Nephron (organoid): ENCODE measurements at regions not wholly inside any gene's neighbourhood (a gene's known extent, or its start where the extent isn't known, plus 50 kb on each side); places are given as distances from the start of the nearest gene placed in this dataset.
"Not testable (repeated sequence)": the region's sequence is repeated elsewhere in the genome, so short reads cannot be mapped to it uniquely, and the experiment has no call there.

Source experiments
- H3K27ac Mint-ChIP-seq, 3 experiments: 2 replicates each; pipeline ENCODE4 v1.8.0; 2020; ENCODE audit warnings: mixed read lengths in 3 of 3, mild to moderate bottlenecking in 2 of 3, moderate library complexity in 1 of 3
- H3K27me3 Mint-ChIP-seq: 2 replicates; pipeline ENCODE4 v1.8.0; 2021; ENCODE audit warnings: low read depth, mild to moderate bottlenecking, moderate library complexity, mixed read lengths
- H3K36me3 Mint-ChIP-seq: 2 replicates; pipeline ENCODE4 v1.8.0; 2020; ENCODE audit warnings: low read depth, mixed read lengths
- H3K4me1 Mint-ChIP-seq: 2 replicates; pipeline ENCODE4 v1.8.0; 2020; ENCODE audit warnings: mixed read lengths
- H3K4me3 Mint-ChIP-seq, 3 experiments: 2 replicates each; pipeline ENCODE4 v1.8.0; 2020; ENCODE audit warnings: mild to moderate bottlenecking in 3 of 3, mixed read lengths in 3 of 3, moderate library complexity in 2 of 3
- H3K9me3 Mint-ChIP-seq: 2 replicates; pipeline ENCODE4 v1.8.0; 2020; ENCODE audit warnings: mixed read lengths
- TF ChIP-seq, protein P1 (sequence below), 3 experiments: fragments of 200-600 bp; sonication (generic); IDR thresholded peaks; one replicate each; pipeline ENCODE4 v1.5.0; 2021; ENCODE audit warnings: antibody characterized with exemption in 3 of 3; ENCODE audit not compliant: unreplicated experiment in 3 of 3

DNA sequence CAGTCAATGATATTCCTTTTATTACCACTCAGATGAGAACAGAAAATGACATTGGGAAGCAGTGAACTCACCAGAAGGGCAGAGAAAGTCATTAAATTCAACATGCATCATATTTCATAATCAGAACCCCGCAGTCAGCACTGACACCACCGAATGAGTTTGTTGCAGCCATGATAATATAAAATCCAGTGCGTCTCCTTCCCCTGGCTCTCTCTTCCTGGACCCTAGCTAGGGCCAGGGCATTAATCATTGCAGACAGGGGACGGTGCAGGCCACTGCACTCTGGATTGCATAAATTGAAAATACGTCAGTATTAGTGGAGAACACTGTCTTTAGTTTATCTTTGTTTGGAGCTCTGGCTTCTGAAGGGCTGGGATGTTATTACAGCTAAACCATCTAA, 931.5 kb downstream of the TYW1 start:
- Mint-ChIP-seq H3K9me3 (no peaks in the 10 kb centered on the region), H3K27ac (peak overlapping the region in 1 of 3 experiments; percentile 21), H3K4me1 (no peaks in the 10 kb centered on the region), H3K36me3 (no peaks in the 10 kb centered on the region), H3K4me3 (no peak overlapping the region), H3K27me3 (peaks cover 19% of the 10 kb centered on the region)
- TF ChIP-seq, protein P1, sequence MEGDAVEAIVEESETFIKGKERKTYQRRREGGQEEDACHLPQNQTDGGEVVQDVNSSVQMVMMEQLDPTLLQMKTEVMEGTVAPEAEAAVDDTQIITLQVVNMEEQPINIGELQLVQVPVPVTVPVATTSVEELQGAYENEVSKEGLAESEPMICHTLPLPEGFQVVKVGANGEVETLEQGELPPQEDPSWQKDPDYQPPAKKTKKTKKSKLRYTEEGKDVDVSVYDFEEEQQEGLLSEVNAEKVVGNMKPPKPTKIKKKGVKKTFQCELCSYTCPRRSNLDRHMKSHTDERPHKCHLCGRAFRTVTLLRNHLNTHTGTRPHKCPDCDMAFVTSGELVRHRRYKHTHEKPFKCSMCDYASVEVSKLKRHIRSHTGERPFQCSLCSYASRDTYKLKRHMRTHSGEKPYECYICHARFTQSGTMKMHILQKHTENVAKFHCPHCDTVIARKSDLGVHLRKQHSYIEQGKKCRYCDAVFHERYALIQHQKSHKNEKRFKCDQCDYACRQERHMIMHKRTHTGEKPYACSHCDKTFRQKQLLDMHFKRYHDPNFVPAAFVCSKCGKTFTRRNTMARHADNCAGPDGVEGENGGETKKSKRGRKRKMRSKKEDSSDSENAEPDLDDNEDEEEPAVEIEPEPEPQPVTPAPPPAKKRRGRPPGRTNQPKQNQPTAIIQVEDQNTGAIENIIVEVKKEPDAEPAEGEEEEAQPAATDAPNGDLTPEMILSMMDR (IDR thresholded peaks at IDR 0.05; ENCODE audit: unreplicated experiment in 3 of 3) = no peak

GRCh38 chr7:67936447-67936846, 939.8 kb downstream of the TYW1 start:
- H3K9me3 Mint-ChIP-seq, H3K36me3 Mint-ChIP-seq, H3K4me3 Mint-ChIP-seq, H3K27ac Mint-ChIP-seq, H3K27me3 Mint-ChIP-seq: not testable (repeated sequence)
- H3K4me1 Mint-ChIP-seq = peaks cover 11% of the 10 kb centered on the region

DNA sequence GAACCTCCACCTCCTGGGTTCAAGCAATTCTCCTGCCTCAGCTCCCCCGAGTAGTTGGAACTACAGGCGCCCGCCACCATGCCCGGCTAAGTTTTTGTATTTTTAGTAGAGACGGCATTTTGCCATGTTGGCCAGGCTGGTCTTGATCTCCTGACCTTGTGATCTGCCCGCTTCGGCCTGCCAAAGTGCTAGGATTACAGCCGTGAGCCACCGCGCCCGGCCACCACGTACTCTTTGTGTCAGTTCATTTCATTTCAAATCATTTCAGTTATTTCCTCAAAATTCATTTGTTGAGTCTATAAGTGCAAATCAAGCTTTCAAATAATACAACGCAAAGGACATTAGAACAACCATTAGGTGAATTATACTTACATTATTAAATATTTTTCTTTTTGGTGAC, 943.8 kb downstream of the TYW1 start:
- H3K4me3 Mint-ChIP-seq = no peak overlapping the region
- H3K27ac Mint-ChIP-seq = no peak overlapping the region
- no peaks in the 10 kb centered on the region for H3K36me3 Mint-ChIP-seq
- TF ChIP-seq, protein P1 (IDR thresholded peaks at IDR 0.05; ENCODE audit: unreplicated experiment in 3 of 3) = no peak
- H3K4me1 Mint-ChIP-seq = peaks cover 11% of the 10 kb centered on the region
- H3K9me3 Mint-ChIP-seq = no peaks in the 10 kb centered on the region
- H3K27me3 Mint-ChIP-seq = no peaks in the 10 kb centered on the region

- H3K36me3 Mint-ChIP-seq = no peaks in the 10 kb centered on the region
- no peak overlapping the region for H3K27ac Mint-ChIP-seq
- H3K9me3 Mint-ChIP-seq = peaks cover 3% of the 10 kb centered on the region
- no peak overlapping the region for H3K4me3 Mint-ChIP-seq
- TF ChIP-seq, protein P1 (IDR thresholded peaks at IDR 0.05; ENCODE audit: unreplicated experiment in 3 of 3) = no peak
- peaks cover 14% of the 10 kb centered on the region for H3K4me1 Mint-ChIP-seq
- peaks cover 10% of the 10 kb centered on the region for H3K27me3 Mint-ChIP-seq
These were observed 950.6 kb downstream of the TYW1 start for GRCh38 chr7:67947191-67947590.

GRCh38 chr7:67947646-67948045, 951.0 kb downstream of the TYW1 start:
- TF ChIP-seq, protein P1 (IDR thresholded peaks at IDR 0.05; ENCODE audit: unreplicated experiment in 3 of 3) = no peak
- Mint-ChIP-seq H3K36me3 (no peaks in the 10 kb centered on the region), H3K9me3 (peaks cover 3% of the 10 kb centered on the region), H3K4me3 (no peak overlapping the region), H3K4me1 (peaks cover 14% of the 10 kb centered on the region), H3K27ac (no peak overlapping the region), H3K27me3 (peaks cover 10% of the 10 kb centered on the region)

GRCh38 chr7:67950321-67951083, 953.9 kb downstream of the TYW1 start:
- TF ChIP-seq, protein P1 (IDR thresholded peaks at IDR 0.05; ENCODE audit: unreplicated experiment in 3 of 3) = no peak
- H3K27ac Mint-ChIP-seq = no peak overlapping the region
- peaks cover 17% of the 10 kb centered on the region for H3K27me3 Mint-ChIP-seq
- no peaks in the 10 kb centered on the region for H3K36me3 Mint-ChIP-seq
- H3K9me3 Mint-ChIP-seq = peaks cover 3% of the 10 kb centered on the region
- H3K4me3 Mint-ChIP-seq = no peak overlapping the region
- peaks cover 29% of the 10 kb centered on the region for H3K4me1 Mint-ChIP-seq
